Activated naive CD4-positive, alpha-beta T cell treated with anti-CD3 and anti-CD28 coated beads, Interleukin-2, amount 50 U/mL, for 24 hours (primary cell): ENCODE measurements at regions not wholly inside any gene's neighbourhood (a gene's known extent, or its start where the extent isn't known, plus 50 kb on each side); places are given as distances from the start of the nearest gene placed in this dataset.
A peak's percentile ranks its signal among the peaks of the same experiment; 100 is the strongest.
"Not testable (repeated sequence)": the region's sequence is repeated elsewhere in the genome, so short reads cannot be mapped to it uniquely, and the experiment has no call there.

ENCODE experiments used
- H3K27ac Mint-ChIP-seq: one replicate; pipeline ENCODE4 v1.8.0; 2021; ENCODE audit warnings: mild to moderate bottlenecking, mixed read lengths
- H3K27me3 Mint-ChIP-seq: one replicate; pipeline ENCODE4 v1.8.0; 2021; ENCODE audit warnings: mixed read lengths
- H3K36me3 Mint-ChIP-seq: one replicate; pipeline ENCODE4 v1.8.0; 2021; ENCODE audit warnings: mixed read lengths
- H3K4me1 Mint-ChIP-seq: one replicate; pipeline ENCODE4 v1.8.0; 2021; ENCODE audit warnings: mixed read lengths
- H3K4me3 Mint-ChIP-seq: one replicate; pipeline ENCODE4 v1.8.0; 2021; ENCODE audit warnings: mild to moderate bottlenecking, mixed read lengths
- H3K9me3 Mint-ChIP-seq: one replicate; pipeline ENCODE4 v1.8.0; 2021; ENCODE audit warnings: mixed read lengths

DNA sequence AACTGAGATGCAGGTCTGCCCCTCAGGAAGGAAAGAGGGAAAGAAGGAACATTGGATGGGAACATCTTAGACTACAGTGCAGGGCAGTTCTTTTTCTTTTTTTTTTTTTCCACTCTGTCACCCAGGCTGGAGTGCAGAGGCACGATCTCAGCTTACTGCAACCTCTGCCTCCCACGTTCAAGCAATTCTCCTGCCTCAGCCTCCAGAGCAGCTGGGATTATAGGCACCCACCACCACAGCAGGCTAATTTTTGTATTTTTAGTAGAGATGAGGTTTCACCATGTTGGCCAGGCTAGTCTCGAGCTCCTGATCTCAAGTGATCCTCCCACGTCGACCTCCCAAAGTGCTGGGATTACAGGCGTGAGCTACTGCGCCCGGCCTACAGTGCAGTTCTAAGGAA lies 204.6 kb downstream of the SHQ1 start:
- H3K9me3 Mint-ChIP-seq, H3K4me1 Mint-ChIP-seq, H3K27ac Mint-ChIP-seq: not testable (repeated sequence)

DNA sequence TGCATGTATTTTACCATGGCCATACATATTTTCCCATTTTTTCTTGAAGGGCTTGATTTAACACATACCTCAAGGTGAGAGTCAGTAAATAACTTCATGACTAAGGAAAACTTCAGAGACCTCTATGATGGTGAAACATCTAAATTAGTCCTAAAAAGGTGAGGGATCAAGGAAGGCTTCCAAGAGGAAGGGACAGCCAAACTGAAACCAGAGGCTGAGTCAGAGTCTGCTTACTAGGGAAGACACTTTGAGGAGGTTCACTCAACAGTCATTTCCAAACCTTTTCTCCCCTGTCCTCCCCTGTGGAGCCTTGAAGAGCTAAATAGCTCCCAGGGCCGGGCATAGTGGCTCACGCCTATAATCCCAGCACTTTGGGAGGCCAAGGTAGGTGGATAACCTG lies 206.6 kb downstream of the SHQ1 start:
- Mint-ChIP-seq H3K4me3 (no peak overlapping the region), H3K4me1 (no peaks in the 10 kb centered on the region), H3K9me3 (no peaks in the 10 kb centered on the region), H3K27me3 (peaks cover 2% of the 10 kb centered on the region), H3K36me3 (no peaks in the 10 kb centered on the region), H3K27ac (no peak overlapping the region)

More for the DNA sequence above, 204.6 kb downstream of the SHQ1 start:
- not testable (repeated sequence) for H3K36me3 Mint-ChIP-seq, H3K27me3 Mint-ChIP-seq, H3K4me3 Mint-ChIP-seq

- Mint-ChIP-seq H3K27ac (no peak overlapping the region), H3K9me3 (no peaks in the 10 kb centered on the region), H3K4me3 (no peak overlapping the region), H3K4me1 (no peaks in the 10 kb centered on the region), H3K36me3 (no peaks in the 10 kb centered on the region), H3K27me3 (peaks cover 2% of the 10 kb centered on the region)
Observed at GRCh38 chr3:72641072-72641471, 207.2 kb downstream of the SHQ1 start.

- Mint-ChIP-seq H3K9me3 (no peaks in the 10 kb centered on the region), H3K4me3 (no peak overlapping the region), H3K27ac (no peak overlapping the region), H3K4me1 (no peaks in the 10 kb centered on the region), H3K36me3 (peaks cover 5% of the 10 kb centered on the region), H3K27me3 (peaks cover 2% of the 10 kb centered on the region)
Observed at GRCh38 chr3:72636969-72637597, 211.2 kb downstream of the SHQ1 start.

DNA sequence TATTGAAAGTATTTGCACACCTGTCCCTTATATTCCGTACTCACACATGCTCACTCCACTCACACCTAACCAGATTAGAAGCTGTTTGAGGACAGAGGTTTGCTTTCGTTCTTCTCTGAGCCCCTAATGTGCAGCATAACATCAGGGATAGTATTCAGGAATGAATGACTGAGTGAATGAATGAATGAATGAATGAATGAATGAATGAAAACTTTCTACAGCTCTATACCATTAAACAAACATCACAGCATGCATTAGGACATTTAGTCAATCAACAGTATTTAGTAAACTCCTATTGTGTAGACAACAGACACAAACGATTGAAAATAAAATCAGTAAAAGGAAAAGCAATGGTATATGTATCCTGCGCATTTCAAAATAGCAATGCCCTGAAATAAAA lies 212.7 kb downstream of the SHQ1 start:
- Mint-ChIP-seq H3K27ac (no peak overlapping the region), H3K4me3 (no peak overlapping the region), H3K27me3 (peaks cover 2% of the 10 kb centered on the region), H3K36me3 (peaks cover 5% of the 10 kb centered on the region), H3K9me3 (no peaks in the 10 kb centered on the region), H3K4me1 (no peaks in the 10 kb centered on the region)

DNA sequence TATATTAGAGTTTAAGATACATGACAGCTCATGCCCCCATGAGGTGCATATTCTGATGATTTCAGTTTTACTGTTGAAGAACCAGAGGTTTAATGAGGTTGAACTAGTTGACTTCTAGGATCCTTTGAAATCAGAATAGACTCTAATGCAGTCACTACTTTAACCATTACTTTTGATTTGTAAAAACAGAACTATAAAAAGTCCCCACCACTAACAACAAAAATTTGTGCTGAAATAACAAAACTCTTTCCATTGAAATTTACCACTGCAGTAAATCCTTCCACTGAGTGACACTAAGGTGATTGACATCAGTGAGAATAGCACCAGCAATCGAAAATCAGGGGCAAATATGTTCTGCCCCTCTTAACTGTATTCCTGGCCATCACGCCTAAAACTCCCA lies 214.1 kb downstream of the SHQ1 start:
- Mint-ChIP-seq H3K4me3 (no peak overlapping the region), H3K27me3 (peaks cover 2% of the 10 kb centered on the region), H3K4me1 (peaks cover 4% of the 10 kb centered on the region), H3K27ac (no peak overlapping the region), H3K36me3 (peaks cover 5% of the 10 kb centered on the region), H3K9me3 (no peaks in the 10 kb centered on the region)

- H3K4me3 Mint-ChIP-seq: no peak overlapping the region
- peaks cover 10% of the 10 kb centered on the region for H3K4me1 Mint-ChIP-seq
- peaks cover 2% of the 10 kb centered on the region for H3K27me3 Mint-ChIP-seq
- H3K9me3 Mint-ChIP-seq: no peaks in the 10 kb centered on the region
- H3K36me3 Mint-ChIP-seq: peaks cover 5% of the 10 kb centered on the region
- no peak overlapping the region for H3K27ac Mint-ChIP-seq
Observed at GRCh38 chr3:72633534-72633933, 214.7 kb downstream of the SHQ1 start.

GRCh38 chr3:72633121-72633520 lies 215.1 kb downstream of the SHQ1 start:
- Mint-ChIP-seq H3K4me3 (no peak overlapping the region), H3K27ac (no peak overlapping the region), H3K9me3 (no peaks in the 10 kb centered on the region), H3K36me3 (peaks cover 5% of the 10 kb centered on the region), H3K4me1 (peaks cover 13% of the 10 kb centered on the region), H3K27me3 (peaks cover 2% of the 10 kb centered on the region)

DNA sequence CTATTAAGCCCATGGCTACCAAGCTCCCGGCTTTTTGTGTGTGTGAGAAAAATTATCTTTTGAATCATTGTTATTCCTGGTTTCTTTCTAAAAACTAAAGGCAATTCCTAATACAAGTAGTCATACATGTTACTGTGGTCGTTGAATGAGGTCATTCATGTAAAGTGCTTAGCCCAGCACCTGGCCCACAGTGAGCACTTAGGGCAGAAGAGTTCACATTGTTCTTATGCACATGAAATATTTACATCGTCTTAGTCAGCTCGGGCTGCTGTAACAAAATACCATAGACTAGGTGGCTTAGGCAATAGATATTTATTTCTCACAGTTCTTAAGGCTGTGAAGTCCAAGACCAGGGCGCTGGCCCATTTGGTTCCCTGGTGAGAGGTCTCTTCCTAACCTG lies 216.1 kb downstream of the SHQ1 start:
- Mint-ChIP-seq H3K27ac (no peak overlapping the region), H3K36me3 (peaks cover 5% of the 10 kb centered on the region), H3K4me3 (no peak overlapping the region), H3K9me3 (no peaks in the 10 kb centered on the region), H3K27me3 (no peaks in the 10 kb centered on the region), H3K4me1 (peaks cover 16% of the 10 kb centered on the region)

DNA sequence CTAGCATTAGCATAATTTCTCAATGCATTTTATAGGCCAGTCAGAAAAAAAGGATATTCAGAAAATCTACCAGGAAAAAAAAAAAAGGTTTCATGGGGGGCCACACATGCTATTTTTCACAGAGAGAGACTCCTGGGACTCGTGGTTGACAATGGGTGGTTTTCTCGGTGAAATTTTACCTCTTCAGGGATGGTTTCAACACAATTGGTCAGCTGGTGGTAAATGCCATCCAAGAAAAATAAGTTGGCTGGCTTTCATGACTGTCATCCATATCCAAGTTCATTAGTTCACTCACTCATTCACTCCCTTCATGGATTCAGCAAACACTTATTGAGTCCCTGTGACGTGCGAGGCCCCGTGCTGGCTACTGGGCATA lies 217.3 kb downstream of the SHQ1 start:
- Mint-ChIP-seq H3K27me3 (no peaks in the 10 kb centered on the region), H3K9me3 (no peaks in the 10 kb centered on the region), H3K36me3 (peaks cover 5% of the 10 kb centered on the region), H3K27ac (no peak overlapping the region), H3K4me1 (peaks cover 16% of the 10 kb centered on the region), H3K4me3 (no peak overlapping the region)

GRCh38 chr3:72630327-72630968 lies 217.8 kb downstream of the SHQ1 start:
- Mint-ChIP-seq H3K27me3 (no peaks in the 10 kb centered on the region), H3K4me3 (no peak overlapping the region), H3K4me1 (peaks cover 16% of the 10 kb centered on the region), H3K9me3 (no peaks in the 10 kb centered on the region), H3K27ac (no peak overlapping the region), H3K36me3 (peaks cover 3% of the 10 kb centered on the region)

GRCh38 chr3:72629191-72629631 lies 219.0 kb downstream of the SHQ1 start:
- no peaks in the 10 kb centered on the region for H3K36me3 Mint-ChIP-seq
- H3K4me3 Mint-ChIP-seq: no peak overlapping the region
- peaks cover 16% of the 10 kb centered on the region for H3K4me1 Mint-ChIP-seq
- no peaks in the 10 kb centered on the region for H3K27me3 Mint-ChIP-seq
- peak overlapping the region; percentile 37 for H3K27ac Mint-ChIP-seq
- no peaks in the 10 kb centered on the region for H3K9me3 Mint-ChIP-seq

- Mint-ChIP-seq H3K27me3 (no peaks in the 10 kb centered on the region), H3K9me3 (no peaks in the 10 kb centered on the region), H3K27ac (peak overlapping the region; percentile 10), H3K4me3 (no peak overlapping the region), H3K36me3 (no peaks in the 10 kb centered on the region), H3K4me1 (peaks cover 16% of the 10 kb centered on the region)
Observed at GRCh38 chr3:72628065-72628464, 220.2 kb downstream of the SHQ1 start.

DNA sequence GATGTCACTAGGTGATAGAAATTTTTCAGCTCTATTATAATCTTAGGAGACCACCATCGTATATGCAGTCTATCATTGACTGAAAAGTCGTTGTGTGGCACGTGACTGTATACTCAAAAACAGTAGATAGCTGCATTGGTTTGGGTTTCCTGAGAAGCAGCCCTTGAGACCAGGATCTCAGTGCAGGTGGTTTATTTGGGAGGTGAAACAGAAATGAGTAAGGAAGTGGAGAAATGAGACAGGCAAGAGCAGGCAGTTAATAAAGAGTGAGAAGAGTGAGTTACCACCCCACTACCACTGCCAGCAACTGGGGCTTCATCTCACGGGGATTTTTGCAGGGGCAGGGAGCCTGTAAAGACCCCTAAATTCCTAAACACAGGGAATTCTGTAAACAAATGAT lies 221.0 kb downstream of the SHQ1 start:
- Mint-ChIP-seq H3K4me3 (no peak overlapping the region), H3K27ac (no peak overlapping the region), H3K36me3 (no peaks in the 10 kb centered on the region), H3K27me3 (no peaks in the 10 kb centered on the region), H3K9me3 (no peaks in the 10 kb centered on the region), H3K4me1 (peaks cover 16% of the 10 kb centered on the region)

- Mint-ChIP-seq H3K9me3 (no peaks in the 10 kb centered on the region), H3K27ac (no peak overlapping the region), H3K4me3 (no peak overlapping the region), H3K27me3 (no peaks in the 10 kb centered on the region), H3K36me3 (no peaks in the 10 kb centered on the region), H3K4me1 (peaks cover 16% of the 10 kb centered on the region)
Observed at GRCh38 chr3:72625602-72626337, 222.5 kb downstream of the SHQ1 start.

DNA sequence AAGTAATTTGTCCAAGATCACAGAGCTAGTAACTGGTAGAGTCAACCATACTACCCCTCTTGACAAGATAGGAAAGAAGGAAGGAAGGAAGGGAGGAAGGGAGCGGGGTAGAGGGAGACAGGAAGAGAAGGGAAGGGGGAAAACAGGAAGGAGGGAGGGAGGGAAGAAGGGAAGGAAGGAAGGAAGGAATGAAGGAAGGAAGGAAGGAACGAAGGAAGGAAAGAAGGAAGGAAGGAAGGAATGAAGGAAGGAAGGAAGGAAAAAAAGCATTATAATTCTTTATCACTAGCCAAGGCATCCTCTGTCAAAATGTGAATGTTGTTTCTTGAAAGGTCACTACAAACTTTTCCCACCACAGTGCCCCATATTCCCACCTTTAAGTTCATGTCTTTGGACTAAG lies 223.6 kb downstream of the SHQ1 start:
- Mint-ChIP-seq H3K4me1 (peaks cover 16% of the 10 kb centered on the region), H3K4me3 (no peak overlapping the region), H3K9me3 (no peaks in the 10 kb centered on the region), H3K36me3 (no peaks in the 10 kb centered on the region), H3K27me3 (no peaks in the 10 kb centered on the region), H3K27ac (no peak overlapping the region)
